ENCODE measurements at regions not wholly inside any gene's neighbourhood (a gene's known extent, or its start where the extent isn't known, plus 50 kb on each side); places are given as distances from the start of the nearest gene placed in this dataset.

- intact Hi-C loops (cut with DNase I) = no loop called here
Observed at GRCh38 chr3:182435860-182436259, 357.4 kb upstream of the ATP11B start.

GRCh38 chr3:182436547-182436946 is 356.8 kb upstream of the ATP11B start:
- TF ChIP-seq CTCF (IDR thresholded peaks at IDR 0.05) (no peak), POLR2A (IDR thresholded peaks at IDR 0.05) (no peak), POLR2AphosphoS5 (IDR thresholded peaks at IDR 0.05; ENCODE audit: insufficient read depth in 1 of 2, low read depth in 1 of 2) (no peak)
- H3K27me3 ChIP-seq = no peaks in the 10 kb centered on the region
- no peak for DNase-seq (ENCODE audit: extremely low spot score in 2 of 2)
- no peak overlapping the region for H3K27ac ChIP-seq
- no peaks in the 10 kb centered on the region for H3K9me3 ChIP-seq
- intact Hi-C loops (cut with DNase I) = no loop called here
- no peaks in the 10 kb centered on the region for H3K4me1 ChIP-seq
- no peak overlapping the region for H3K4me3 ChIP-seq
- no peaks in the 10 kb centered on the region for H3K36me3 ChIP-seq

More at GRCh38 chr3:182435860-182436259, 357.4 kb upstream of the ATP11B start:
- Histone ChIP-seq H3K27me3 (no peaks in the 10 kb centered on the region), H3K4me1 (no peaks in the 10 kb centered on the region), H3K27ac (no peak overlapping the region), H3K4me3 (no peak overlapping the region), H3K36me3 (no peaks in the 10 kb centered on the region), H3K9me3 (no peaks in the 10 kb centered on the region)
- no peak for DNase-seq (ENCODE audit: extremely low spot score in 2 of 2)
- TF ChIP-seq POLR2A (IDR thresholded peaks at IDR 0.05) (no peak), POLR2AphosphoS5 (IDR thresholded peaks at IDR 0.05; ENCODE audit: insufficient read depth in 1 of 2, low read depth in 1 of 2) (no peak), CTCF (IDR thresholded peaks at IDR 0.05) (no peak)

- Histone ChIP-seq H3K27ac (no peak overlapping the region), H3K27me3 (no peaks in the 10 kb centered on the region), H3K9me3 (no peaks in the 10 kb centered on the region), H3K36me3 (no peaks in the 10 kb centered on the region), H3K4me1 (no peaks in the 10 kb centered on the region), H3K4me3 (no peak overlapping the region)
- intact Hi-C loops (cut with DNase I) = no loop called here
- TF ChIP-seq POLR2AphosphoS5 (IDR thresholded peaks at IDR 0.05; ENCODE audit: insufficient read depth in 1 of 2, low read depth in 1 of 2) (no peak), CTCF (IDR thresholded peaks at IDR 0.05) (no peak), POLR2A (IDR thresholded peaks at IDR 0.05) (no peak)
- no peak for DNase-seq (ENCODE audit: extremely low spot score in 2 of 2)
Observed at GRCh38 chr3:182438398-182438797, 354.9 kb upstream of the ATP11B start.

- Histone ChIP-seq H3K4me3 (no peak overlapping the region), H3K9me3 (no peaks in the 10 kb centered on the region), H3K4me1 (no peaks in the 10 kb centered on the region), H3K27me3 (no peaks in the 10 kb centered on the region), H3K27ac (no peak overlapping the region), H3K36me3 (no peaks in the 10 kb centered on the region)
- TF ChIP-seq CTCF (IDR thresholded peaks at IDR 0.05) (no peak), POLR2A (IDR thresholded peaks at IDR 0.05) (no peak), POLR2AphosphoS5 (IDR thresholded peaks at IDR 0.05; ENCODE audit: insufficient read depth in 1 of 2, low read depth in 1 of 2) (no peak)
- DNase-seq (ENCODE audit: extremely low spot score in 2 of 2) = no peak
- intact Hi-C loops (cut with DNase I) = no loop called here
Observed at GRCh38 chr3:182440101-182440500, 353.2 kb upstream of the ATP11B start.

GRCh38 chr3:182445576-182445975 is 347.7 kb upstream of the ATP11B start:
- Histone ChIP-seq H3K27me3 (no peaks in the 10 kb centered on the region), H3K4me3 (no peak overlapping the region), H3K4me1 (no peaks in the 10 kb centered on the region), H3K27ac (no peak overlapping the region), H3K36me3 (no peaks in the 10 kb centered on the region), H3K9me3 (no peaks in the 10 kb centered on the region)
- DNase-seq (ENCODE audit: extremely low spot score in 2 of 2) = no peak
- intact Hi-C loops (cut with DNase I) = no loop called here
- no peak for TF ChIP-seq CTCF (IDR thresholded peaks at IDR 0.05)
- no peak for TF ChIP-seq POLR2A (IDR thresholded peaks at IDR 0.05)
- no peak for TF ChIP-seq POLR2AphosphoS5 (IDR thresholded peaks at IDR 0.05; ENCODE audit: insufficient read depth in 1 of 2, low read depth in 1 of 2)

Data from vagina (tissue), 2 donors.